CD14-positive monocyte (primary cell): ENCODE measurements at regions not wholly inside any gene's neighbourhood (a gene's known extent, or its start where the extent isn't known, plus 50 kb on each side); places are given as distances from the start of the nearest gene placed in this dataset.

Experiments used
- DNase-seq, 3 donors: peaks; one replicate each; pipeline ENCODE4 v3.0.0-alpha.2; 2011 to 2022
- H2AFZ ChIP-seq: 2 replicates; pipeline ENCODE4 v1.6.0; 2012; ENCODE audit warnings: mild to moderate bottlenecking, low read depth, low read length, inconsistent platforms; ENCODE audit not compliant: insufficient read depth, poor library complexity, severe bottlenecking
- H3K27ac ChIP-seq, 2 donors: 1 replicate in 1 of 2; 2 replicates in 1 of 2; pipeline ENCODE4 v1.5.1; 2012 to 2013; ENCODE audit warnings: low read length in 2 of 2, control low read depth in 1 of 2, inconsistent platforms in 1 of 2, low read depth in 1 of 2, mild to moderate bottlenecking in 1 of 2
- H3K27me3 ChIP-seq, 2 donors: one replicate each; pipeline versions ENCODE4 v1.6.0 to v1.6.1; 2011 to 2013; ENCODE audit warnings: low read length in 2 of 2; ENCODE audit not compliant: control insufficient read depth in 2 of 2, insufficient read depth in 2 of 2
- H3K36me3 ChIP-seq, 2 donors: replicated peaks in 1 of 2; 1 replicate in 1 of 2; 2 replicates in 1 of 2; pipeline versions ENCODE4 v1.5.1 to v1.6.1; 2012 to 2013; ENCODE audit warnings: low read length in 2 of 2, control low read depth in 1 of 2, inconsistent platforms in 1 of 2, mild to moderate bottlenecking in 1 of 2; ENCODE audit not compliant: insufficient read depth in 2 of 2, control insufficient read depth in 1 of 2
- H3K4me1 ChIP-seq, 2 donors: 1 replicate in 1 of 2; 2 replicates in 1 of 2; pipeline versions ENCODE4 v1.5.1 to v1.6.1; 2012 to 2013; ENCODE audit warnings: low read length in 2 of 2, control low read depth in 1 of 2, inconsistent platforms in 1 of 2, mild to moderate bottlenecking in 1 of 2, moderate library complexity in 1 of 2; ENCODE audit not compliant: insufficient read depth in 2 of 2, control insufficient read depth in 1 of 2
- H3K4me2 ChIP-seq: replicated peaks from 2 replicates; pipeline ENCODE3; 2012; ENCODE audit warnings: low read length, moderate library complexity, mild to moderate bottlenecking; ENCODE audit not compliant: poor library complexity, severe bottlenecking; ENCODE audit errors: extremely low read depth
- H3K4me3 ChIP-seq, 3 experiments: fragments of 200-600 bp in 1 of 3; sonication (generic) in 1 of 3; replicated peaks in 1 of 3; 1 replicate in 2 of 3; 2 replicates in 1 of 3; pipeline ENCODE4 v1.5.1; 2011 to 2013; ENCODE audit warnings: low read length in 3 of 3, mild to moderate bottlenecking in 3 of 3, control low read depth in 2 of 3, low read depth in 2 of 3, inconsistent platforms in 1 of 3, moderate library complexity in 1 of 3
- H3K79me2 ChIP-seq: 2 replicates; pipeline ENCODE4 v1.6.0; 2012; ENCODE audit warnings: mild to moderate bottlenecking, control low read depth, inconsistent platforms, low read length, moderate library complexity; ENCODE audit not compliant: insufficient read depth
- H3K9ac ChIP-seq: 2 replicates; pipeline ENCODE4 v1.6.0; 2017; ENCODE audit warnings: low read length, mild to moderate bottlenecking; ENCODE audit not compliant: insufficient read depth, poor library complexity, severe bottlenecking
- H3K9me3 ChIP-seq, 2 donors: replicated peaks in 1 of 2; 1 replicate in 1 of 2; 2 replicates in 1 of 2; pipeline versions ENCODE4 v1.5.1 to v1.6.1; 2012 to 2013; ENCODE audit warnings: low read length in 2 of 2, control low read depth in 1 of 2; ENCODE audit not compliant: control insufficient read depth in 1 of 2, insufficient read depth in 1 of 2
- H4K20me1 ChIP-seq: 2 replicates; pipeline ENCODE4 v1.6.0; 2012; ENCODE audit warnings: mild to moderate bottlenecking, low read length, control low read depth, moderate library complexity; ENCODE audit not compliant: insufficient read depth
- H3K27ac Mint-ChIP-seq, 7 donors: one replicate each; pipeline ENCODE4 v1.8.0; 2020; ENCODE audit warnings: mild to moderate bottlenecking in 7 of 7, mixed read lengths in 7 of 7, moderate library complexity in 6 of 7, inconsistent platforms in 2 of 7
- H3K27me3 Mint-ChIP-seq, 3 donors: one replicate each; pipeline ENCODE4 v1.8.0; 2021 to 2022; ENCODE audit warnings: low read depth in 3 of 3, mild to moderate bottlenecking in 3 of 3, mixed read lengths in 3 of 3, moderate library complexity in 3 of 3, inconsistent platforms in 1 of 3
- H3K36me3 Mint-ChIP-seq, 2 donors: one replicate each; pipeline ENCODE4 v1.8.0; 2020; ENCODE audit warnings: mixed read lengths in 2 of 2, inconsistent platforms in 1 of 2, mild to moderate bottlenecking in 1 of 2
- H3K4me1 Mint-ChIP-seq: one replicate; pipeline ENCODE4 v1.8.0; 2020; ENCODE audit warnings: mild to moderate bottlenecking, mixed read lengths
- H3K4me3 Mint-ChIP-seq, 2 donors: one replicate each; pipeline ENCODE4 v1.8.0; 2020; ENCODE audit warnings: mild to moderate bottlenecking in 2 of 2, mixed read lengths in 2 of 2, moderate library complexity in 1 of 2
- H3K9me3 Mint-ChIP-seq, 7 donors: one replicate each; pipeline ENCODE4 v1.8.0; 2020 to 2022; ENCODE audit warnings: mixed read lengths in 7 of 7, mild to moderate bottlenecking in 6 of 7, moderate library complexity in 6 of 7, inconsistent platforms in 2 of 7
- CTCF ChIP-seq: fragments of 200-600 bp; IDR thresholded peaks from one replicate; pipeline ENCODE4 v1.8.0; 2022; ENCODE audit warnings: antibody characterized with exemption, mild to moderate bottlenecking
- WGBS: methylation state at CpG from one replicate; pipeline ENCODE4 v1.1.5; 2013; ENCODE audit warnings: missing lambda C conversion rate; ENCODE audit not compliant: insufficient coverage; 5-methylcytosine and 5-hydroxymethylcytosine counted together
- intact Hi-C, 2 donors: fragments of 100-400 bp; cut with micrococcal nuclease; formaldehyde crosslinking; loops; one replicate each; pipeline versions ENCODE4 v1.15.0 to v1.15.1; 2023

- no peak overlapping the region for H3K27ac ChIP-seq
- H3K4me3 ChIP-seq: no peak overlapping the region
- H3K36me3 ChIP-seq: no peaks in the 10 kb centered on the region
- no peaks in the 10 kb centered on the region for H3K27me3 ChIP-seq
- no peak for DNase-seq
- no peak for TF ChIP-seq CTCF
- no CpG with 5 or more reads among the region's 6 CpGs for WGBS
- H4K20me1 ChIP-seq: no peaks in the 10 kb centered on the region
- H3K4me1 ChIP-seq: peaks cover 3 to 20% of the 10 kb centered on the region in 2 donors
- no peak overlapping the region for H3K9ac ChIP-seq
- peaks cover 2 to 12% (median 8%) of the 10 kb centered on the region in 7 donors for H3K9me3 Mint-ChIP-seq
- no peak overlapping the region for H3K4me2 ChIP-seq
- no peak overlapping the region for H2AFZ ChIP-seq
- no peaks in the 10 kb centered on the region for H3K79me2 ChIP-seq
- peaks cover 0 to 3% (median 3%) of the 10 kb centered on the region in 3 donors for H3K27me3 Mint-ChIP-seq
- H3K9me3 ChIP-seq: peaks cover 4 to 12% of the 10 kb centered on the region in 2 donors
- H3K4me3 Mint-ChIP-seq: no peak overlapping the region
- no peaks in the 10 kb centered on the region for H3K36me3 Mint-ChIP-seq
- no peak overlapping the region for H3K27ac Mint-ChIP-seq
- intact Hi-C loops: no loop called here
- H3K4me1 Mint-ChIP-seq: peaks cover 13% of the 10 kb centered on the region
Measured at GRCh38 chr12:68529466-68529865, 81.2 kb upstream of the RAP1B start.

DNA sequence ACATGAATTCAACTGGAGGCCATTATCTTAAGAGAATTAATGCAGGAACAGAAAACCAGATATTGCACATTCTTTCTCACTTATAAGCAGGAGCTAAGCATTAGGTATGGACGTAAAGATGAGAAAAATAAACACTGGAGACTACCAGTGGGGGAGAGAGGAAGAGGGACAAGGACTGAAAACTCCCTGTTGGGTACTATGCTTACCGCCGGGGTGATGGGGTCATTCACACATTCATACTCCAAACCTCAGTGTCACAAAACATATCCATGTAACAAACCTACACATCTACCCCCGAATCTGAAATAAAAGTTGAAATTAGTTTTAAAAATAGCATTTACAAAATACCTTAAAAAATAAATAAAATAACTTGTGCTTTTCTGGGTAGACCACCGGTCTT is 80.8 kb upstream of the RAP1B start:
- Histone ChIP-seq H3K79me2 (no peaks in the 10 kb centered on the region), H3K4me3 (no peak overlapping the region), H3K27ac (no peak overlapping the region), H4K20me1 (no peaks in the 10 kb centered on the region), H3K36me3 (no peaks in the 10 kb centered on the region), H2AFZ (no peak overlapping the region), H3K4me1 (peaks cover 3 to 20% of the 10 kb centered on the region in 2 donors), H3K27me3 (no peaks in the 10 kb centered on the region), H3K9ac (no peak overlapping the region), H3K9me3 (peaks cover 4 to 12% of the 10 kb centered on the region in 2 donors), H3K4me2 (no peak overlapping the region)
- Mint-ChIP-seq H3K36me3 (no peaks in the 10 kb centered on the region), H3K9me3 (peaks cover 2 to 12% (median 8%) of the 10 kb centered on the region in 7 donors), H3K27ac (no peak overlapping the region), H3K4me1 (peaks cover 13% of the 10 kb centered on the region), H3K27me3 (peaks cover 0 to 3% (median 3%) of the 10 kb centered on the region in 3 donors), H3K4me3 (no peak overlapping the region)
- intact Hi-C loops: no loop called here
- no peak for TF ChIP-seq CTCF
- WGBS: no CpG with 5 or more reads among the region's 5 CpGs
- DNase-seq: no peak
